ENCODE measurements at regions not wholly inside any gene's neighbourhood (a gene's known extent, or its start where the extent isn't known, plus 50 kb on each side); places are given as distances from the start of the nearest gene placed in this dataset.

DNA sequence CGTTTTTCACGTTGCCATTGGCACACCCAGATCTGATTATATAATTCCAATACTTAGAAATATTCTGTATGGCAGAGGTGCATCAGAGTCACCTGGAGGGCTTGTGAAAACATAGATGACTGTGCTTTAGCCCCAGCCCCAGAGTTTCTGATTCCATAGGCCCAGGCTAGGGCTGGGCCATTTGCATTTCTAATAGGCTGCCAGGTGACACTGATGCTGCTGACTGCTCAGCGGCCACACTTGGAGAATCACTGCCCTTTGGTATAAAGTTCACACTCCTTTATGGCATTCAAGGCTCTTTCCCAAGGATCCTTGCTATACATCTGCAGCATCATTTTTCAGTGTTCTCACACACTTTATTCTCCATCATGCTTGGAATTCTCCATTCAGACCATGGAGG lies 137.1 kb downstream of the AKAP11 start:
- TF ChIP-seq, protein P1, sequence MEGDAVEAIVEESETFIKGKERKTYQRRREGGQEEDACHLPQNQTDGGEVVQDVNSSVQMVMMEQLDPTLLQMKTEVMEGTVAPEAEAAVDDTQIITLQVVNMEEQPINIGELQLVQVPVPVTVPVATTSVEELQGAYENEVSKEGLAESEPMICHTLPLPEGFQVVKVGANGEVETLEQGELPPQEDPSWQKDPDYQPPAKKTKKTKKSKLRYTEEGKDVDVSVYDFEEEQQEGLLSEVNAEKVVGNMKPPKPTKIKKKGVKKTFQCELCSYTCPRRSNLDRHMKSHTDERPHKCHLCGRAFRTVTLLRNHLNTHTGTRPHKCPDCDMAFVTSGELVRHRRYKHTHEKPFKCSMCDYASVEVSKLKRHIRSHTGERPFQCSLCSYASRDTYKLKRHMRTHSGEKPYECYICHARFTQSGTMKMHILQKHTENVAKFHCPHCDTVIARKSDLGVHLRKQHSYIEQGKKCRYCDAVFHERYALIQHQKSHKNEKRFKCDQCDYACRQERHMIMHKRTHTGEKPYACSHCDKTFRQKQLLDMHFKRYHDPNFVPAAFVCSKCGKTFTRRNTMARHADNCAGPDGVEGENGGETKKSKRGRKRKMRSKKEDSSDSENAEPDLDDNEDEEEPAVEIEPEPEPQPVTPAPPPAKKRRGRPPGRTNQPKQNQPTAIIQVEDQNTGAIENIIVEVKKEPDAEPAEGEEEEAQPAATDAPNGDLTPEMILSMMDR (IDR thresholded peaks at IDR 0.05), result no peak
- TF ChIP-seq EZH2 (IDR thresholded peaks at IDR 0.05), result no peak
